LNCAP (cell line): ENCODE measurements at regions not wholly inside any gene's neighbourhood (a gene's known extent, or its start where the extent isn't known, plus 50 kb on each side); places are given as distances from the start of the nearest gene placed in this dataset.

Source experiments
- TF ChIP-seq, protein P1 (sequence below): fragments of 450-650 bp; IDR thresholded peaks from 2 replicates; pipeline ENCODE4 v1.5.1; 2017; ENCODE audit warnings: mild to moderate bottlenecking

DNA sequence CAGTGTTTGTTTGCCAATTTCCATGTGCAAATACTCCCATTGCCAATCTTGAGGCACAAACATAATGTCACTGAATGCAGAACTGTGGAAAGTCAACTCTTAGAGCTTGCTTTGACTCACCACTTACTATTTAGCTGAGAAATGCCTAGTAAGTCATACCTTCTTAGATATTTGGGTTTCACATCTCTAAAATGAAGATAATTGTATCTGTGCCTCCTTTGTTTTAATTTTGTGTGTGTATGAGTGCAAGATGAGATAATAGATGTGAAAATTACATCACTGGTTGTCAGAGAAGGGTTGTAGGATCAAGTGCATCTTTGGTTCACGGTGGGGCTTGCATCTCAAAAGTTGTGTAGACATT lies 407.5 kb downstream of the INHBA start:
- TF ChIP-seq, protein P1, sequence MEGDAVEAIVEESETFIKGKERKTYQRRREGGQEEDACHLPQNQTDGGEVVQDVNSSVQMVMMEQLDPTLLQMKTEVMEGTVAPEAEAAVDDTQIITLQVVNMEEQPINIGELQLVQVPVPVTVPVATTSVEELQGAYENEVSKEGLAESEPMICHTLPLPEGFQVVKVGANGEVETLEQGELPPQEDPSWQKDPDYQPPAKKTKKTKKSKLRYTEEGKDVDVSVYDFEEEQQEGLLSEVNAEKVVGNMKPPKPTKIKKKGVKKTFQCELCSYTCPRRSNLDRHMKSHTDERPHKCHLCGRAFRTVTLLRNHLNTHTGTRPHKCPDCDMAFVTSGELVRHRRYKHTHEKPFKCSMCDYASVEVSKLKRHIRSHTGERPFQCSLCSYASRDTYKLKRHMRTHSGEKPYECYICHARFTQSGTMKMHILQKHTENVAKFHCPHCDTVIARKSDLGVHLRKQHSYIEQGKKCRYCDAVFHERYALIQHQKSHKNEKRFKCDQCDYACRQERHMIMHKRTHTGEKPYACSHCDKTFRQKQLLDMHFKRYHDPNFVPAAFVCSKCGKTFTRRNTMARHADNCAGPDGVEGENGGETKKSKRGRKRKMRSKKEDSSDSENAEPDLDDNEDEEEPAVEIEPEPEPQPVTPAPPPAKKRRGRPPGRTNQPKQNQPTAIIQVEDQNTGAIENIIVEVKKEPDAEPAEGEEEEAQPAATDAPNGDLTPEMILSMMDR, result no peak

DNA sequence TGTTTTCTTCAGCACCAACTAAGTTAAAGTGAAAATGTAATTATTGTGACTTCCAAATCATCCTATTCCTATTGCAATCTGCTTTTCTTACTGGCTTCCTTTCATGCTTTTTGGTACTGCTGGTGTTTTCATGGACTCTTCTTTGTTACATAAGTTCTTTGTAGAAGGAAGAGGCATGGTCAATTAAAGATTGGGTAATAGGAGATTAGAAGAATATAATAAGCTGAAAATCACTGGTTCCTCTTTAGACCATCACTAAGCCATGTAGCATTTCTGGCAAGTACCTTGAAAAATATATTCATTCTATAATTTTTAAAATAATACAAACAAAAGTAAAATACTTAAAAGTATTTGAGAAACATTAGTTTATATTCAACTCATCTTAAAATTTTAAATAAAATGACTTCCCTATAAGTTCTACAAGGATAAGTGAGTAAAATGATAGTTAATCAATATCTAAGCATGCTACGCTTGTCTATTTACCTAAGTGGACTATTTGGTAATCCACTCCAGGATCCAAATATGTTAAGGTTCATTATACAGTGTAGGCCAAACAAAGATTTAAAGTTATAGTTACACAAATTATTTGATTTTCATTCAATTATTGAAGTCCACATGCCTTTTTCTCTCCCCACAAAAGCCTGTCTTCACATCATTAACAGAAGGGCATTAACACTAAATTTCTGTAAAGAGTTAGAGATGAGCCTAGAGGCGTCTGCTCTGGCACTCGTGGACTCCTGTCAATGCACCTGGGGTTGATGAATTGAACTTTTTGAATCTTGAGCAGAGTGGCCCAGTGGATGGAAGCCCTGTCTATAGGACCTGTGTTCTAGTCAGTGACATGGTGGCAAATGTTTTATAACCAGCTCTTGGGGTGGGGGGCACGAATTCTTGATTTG lies 408.1 kb downstream of the INHBA start:
- TF ChIP-seq, protein P1, result no peak

DNA sequence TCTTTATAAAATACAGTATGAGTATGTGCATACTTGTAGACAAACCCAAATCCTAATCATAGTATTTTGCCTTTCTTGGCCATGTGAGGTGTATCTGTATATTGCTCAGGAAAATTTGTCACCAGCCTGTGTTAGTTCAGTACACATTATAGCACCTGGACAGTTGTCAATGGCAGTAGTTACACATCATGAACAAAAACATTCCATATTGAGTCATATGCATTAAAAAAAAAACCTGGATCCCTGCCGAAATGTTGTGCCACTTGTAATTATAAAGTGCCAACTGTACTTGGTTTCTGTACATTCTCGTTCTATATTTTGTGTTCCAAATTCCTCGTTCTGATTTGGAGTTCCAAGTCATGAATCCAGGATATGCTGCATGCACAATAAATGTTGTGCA lies 410.4 kb downstream of the INHBA start:
- TF ChIP-seq, protein P1, result no peak

DNA sequence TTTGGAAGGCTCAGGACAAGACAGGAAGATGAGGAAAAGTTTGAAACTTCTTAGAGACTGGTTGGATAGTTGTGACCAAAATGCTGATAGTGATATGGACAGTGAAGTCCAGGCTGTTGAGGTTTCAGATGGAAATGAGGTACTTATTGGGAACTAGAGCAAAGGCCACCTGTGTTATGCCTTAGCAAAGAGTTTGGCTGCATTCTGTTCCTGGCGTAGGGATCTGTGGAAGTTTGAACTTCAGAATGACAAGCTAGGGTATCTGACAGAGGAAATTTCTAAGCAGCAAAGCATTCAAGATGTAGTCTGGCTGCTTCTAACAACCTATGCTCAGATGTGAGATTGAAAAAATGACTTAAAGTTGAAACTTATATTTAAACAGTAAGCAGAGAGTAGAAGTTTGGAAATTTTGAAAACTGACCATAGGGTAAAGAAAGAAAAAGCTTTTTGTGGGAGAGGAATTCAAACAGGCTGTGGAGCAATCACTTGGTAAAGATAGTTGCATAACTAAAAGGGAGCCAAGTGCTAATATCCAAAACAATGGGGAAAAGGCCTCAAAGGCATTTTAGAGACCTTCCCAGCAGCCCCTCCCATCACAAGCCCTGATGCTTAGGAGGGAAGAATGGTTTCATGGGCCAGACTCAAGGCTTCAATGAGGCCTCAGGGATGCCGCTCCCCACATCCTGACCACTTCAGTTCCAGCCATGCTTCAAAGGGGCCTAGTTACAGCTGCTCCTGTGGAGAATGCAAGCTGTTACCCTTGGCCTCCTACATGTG lies 415.1 kb downstream of the INHBA start:
- TF ChIP-seq, protein P1, result no peak

DNA sequence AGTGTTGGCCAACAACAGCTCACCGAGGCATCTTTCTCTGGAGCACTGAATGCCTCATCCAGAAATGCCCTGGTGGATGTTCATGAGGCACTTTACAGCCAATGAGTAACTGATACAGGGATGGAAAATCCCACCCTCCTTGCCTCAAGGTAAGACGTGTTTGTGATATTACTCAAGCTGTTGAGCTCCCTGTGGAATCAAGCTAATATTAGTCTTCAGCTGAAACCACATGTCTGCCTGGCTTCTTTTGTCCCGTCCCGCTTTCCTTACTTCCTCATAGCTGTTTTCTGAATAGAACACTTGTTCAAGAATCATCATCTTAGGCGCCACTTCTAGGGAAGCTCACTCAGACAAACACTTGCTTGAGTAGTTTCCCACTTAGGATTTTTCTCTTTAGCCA lies 422.4 kb downstream of the INHBA start:
- TF ChIP-seq, protein P1, result no peak

DNA sequence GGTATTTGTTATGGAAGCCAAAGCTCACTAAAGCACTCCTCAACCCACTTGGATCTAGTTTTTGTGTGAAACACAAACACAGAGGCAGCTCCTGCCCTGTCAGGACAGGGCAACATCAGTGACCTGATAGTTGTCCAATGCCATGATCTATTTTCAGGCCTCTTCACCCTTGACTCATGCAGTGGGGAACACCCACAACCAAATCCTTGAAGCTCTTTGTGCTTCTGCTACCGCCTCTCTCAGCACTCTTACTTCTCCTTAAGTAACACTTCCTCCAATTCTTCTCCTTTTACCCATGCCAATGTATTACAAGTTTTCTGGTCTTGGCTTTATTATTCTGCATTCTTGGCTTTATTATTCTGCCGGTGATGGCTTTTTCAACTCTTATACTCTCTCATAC lies 425.3 kb downstream of the INHBA start:
- TF ChIP-seq, protein P1, result no peak

DNA sequence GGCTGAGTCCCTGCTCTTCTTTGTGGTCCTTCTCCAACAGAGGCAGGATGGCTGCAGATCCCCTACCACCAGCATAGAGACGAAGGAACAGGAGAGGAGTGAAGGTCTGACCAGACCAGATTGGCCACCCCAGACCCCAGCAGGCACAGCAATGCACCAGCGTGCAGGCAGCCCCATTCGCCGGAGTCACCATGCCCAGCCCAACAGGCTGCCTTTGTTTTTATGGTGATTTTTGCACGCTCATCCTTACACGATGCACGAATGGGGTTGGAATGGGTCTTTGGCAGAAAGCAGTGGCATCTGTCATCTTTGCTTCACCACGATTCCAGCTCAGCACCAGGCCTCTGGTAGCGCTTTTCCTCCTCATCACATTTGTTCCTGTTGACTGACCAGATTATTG lies 427.6 kb downstream of the INHBA start:
- TF ChIP-seq, protein P1, result no peak
